ENCODE measurements at regions not wholly inside any gene's neighbourhood (a gene's known extent, or its start where the extent isn't known, plus 50 kb on each side); places are given as distances from the start of the nearest gene placed in this dataset.
A peak's percentile ranks its signal among the peaks of the same experiment; 100 is the strongest.

- peaks cover 0 to 8% of the 10 kb centered on the region in 2 donors for H3K9me3 ChIP-seq
- H3K4me1 ChIP-seq = no peaks in the 10 kb centered on the region
- DNase-seq (ENCODE audit: low spot score in 2 of 2) = peak in 1 of 2 donors; percentile 32
- no peak overlapping the region for H3K4me3 ChIP-seq
- intact Hi-C loops (cut with DNase I; ENCODE audit: low total_unique reads) = loop anchor here (10.0 kb wide), 1 partner anchor 520 kb away; no protein-coding TSS in a partner anchor
- H3K27ac ChIP-seq = no peak overlapping the region
- peaks cover 0 to 3% of the 10 kb centered on the region in 2 donors for H3K27me3 ChIP-seq
- H3K36me3 ChIP-seq = no peaks in the 10 kb centered on the region
- TF ChIP-seq CTCF (IDR thresholded peaks at IDR 0.05) = peak in 2 of 3 donors; percentile 50 to 73
- TF ChIP-seq POLR2A (IDR thresholded peaks at IDR 0.05) = no peak
These were observed 136.7 kb downstream of the CAVIN4 start for GRCh38 chr9:100714372-100715099.

- Histone ChIP-seq H3K4me3 (no peak overlapping the region), H3K27ac (no peak overlapping the region), H3K4me1 (no peaks in the 10 kb centered on the region), H3K9me3 (peaks cover 0 to 8% of the 10 kb centered on the region in 2 donors), H3K36me3 (no peaks in the 10 kb centered on the region), H3K27me3 (no peaks in the 10 kb centered on the region)
- TF ChIP-seq CTCF (IDR thresholded peaks at IDR 0.05) = no peak
- no peak for DNase-seq (ENCODE audit: low spot score in 2 of 2)
- intact Hi-C loops (cut with DNase I; ENCODE audit: low total_unique reads) = loop anchor here (10.0 kb wide), 1 partner anchor 520 kb away; no protein-coding TSS in a partner anchor
These were observed 137.2 kb downstream of the CAVIN4 start for GRCh38 chr9:100715100-100715380.

GRCh38 chr9:100718717-100719116, 140.8 kb downstream of the CAVIN4 start:
- no peak for DNase-seq (ENCODE audit: low spot score in 2 of 2)
- intact Hi-C loops (cut with DNase I; ENCODE audit: low total_unique reads) = loop anchor here (10.0 kb wide), 1 partner anchor 516 kb away; no protein-coding TSS in a partner anchor

GRCh38 chr9:100720922-100721321, 143.0 kb downstream of the CAVIN4 start:
- DNase-seq (ENCODE audit: low spot score in 2 of 2) = no peak
- no peaks in the 10 kb centered on the region for H3K36me3 ChIP-seq
- intact Hi-C loops (cut with DNase I; ENCODE audit: low total_unique reads) = no loop called here
- no peaks in the 10 kb centered on the region for H3K9me3 ChIP-seq
- H3K4me3 ChIP-seq = no peak overlapping the region
- H3K27ac ChIP-seq = no peak overlapping the region
- H3K27me3 ChIP-seq = no peaks in the 10 kb centered on the region
- TF ChIP-seq CTCF (IDR thresholded peaks at IDR 0.05) (no peak), POLR2AphosphoS5 (IDR thresholded peaks at IDR 0.05) (no peak), POLR2A (IDR thresholded peaks at IDR 0.05) (no peak)
- H3K4me1 ChIP-seq = no peaks in the 10 kb centered on the region

More at GRCh38 chr9:100718717-100719116, 140.8 kb downstream of the CAVIN4 start:
- Histone ChIP-seq H3K36me3 (no peaks in the 10 kb centered on the region), H3K4me1 (no peaks in the 10 kb centered on the region), H3K9me3 (no peaks in the 10 kb centered on the region), H3K27ac (no peak overlapping the region), H3K27me3 (no peaks in the 10 kb centered on the region), H3K4me3 (no peak overlapping the region)
- no peak for TF ChIP-seq POLR2A (IDR thresholded peaks at IDR 0.05)
- no peak for TF ChIP-seq CTCF (IDR thresholded peaks at IDR 0.05)
- no peak for TF ChIP-seq POLR2AphosphoS5 (IDR thresholded peaks at IDR 0.05)

- Histone ChIP-seq H3K27ac (no peak overlapping the region), H3K4me3 (no peak overlapping the region), H3K9me3 (no peaks in the 10 kb centered on the region), H3K27me3 (no peaks in the 10 kb centered on the region), H3K36me3 (no peaks in the 10 kb centered on the region), H3K4me1 (no peaks in the 10 kb centered on the region)
- no peak for DNase-seq (ENCODE audit: low spot score in 2 of 2)
- TF ChIP-seq CTCF (IDR thresholded peaks at IDR 0.05) (no peak), POLR2A (IDR thresholded peaks at IDR 0.05) (no peak), POLR2AphosphoS5 (IDR thresholded peaks at IDR 0.05) (no peak)
- intact Hi-C loops (cut with DNase I; ENCODE audit: low total_unique reads) = no loop called here
These were observed 147.0 kb downstream of the CAVIN4 start for GRCh38 chr9:100724886-100725285.

All from breast epithelium (tissue), 4 donors.